ENCODE measurements at regions not wholly inside any gene's neighbourhood (a gene's known extent, or its start where the extent isn't known, plus 50 kb on each side); places are given as distances from the start of the nearest gene placed in this dataset.

GRCh38 chr7:91424371-91424770 is 160.1 kb downstream of the FZD1 start:
- TF ChIP-seq, protein P1, sequence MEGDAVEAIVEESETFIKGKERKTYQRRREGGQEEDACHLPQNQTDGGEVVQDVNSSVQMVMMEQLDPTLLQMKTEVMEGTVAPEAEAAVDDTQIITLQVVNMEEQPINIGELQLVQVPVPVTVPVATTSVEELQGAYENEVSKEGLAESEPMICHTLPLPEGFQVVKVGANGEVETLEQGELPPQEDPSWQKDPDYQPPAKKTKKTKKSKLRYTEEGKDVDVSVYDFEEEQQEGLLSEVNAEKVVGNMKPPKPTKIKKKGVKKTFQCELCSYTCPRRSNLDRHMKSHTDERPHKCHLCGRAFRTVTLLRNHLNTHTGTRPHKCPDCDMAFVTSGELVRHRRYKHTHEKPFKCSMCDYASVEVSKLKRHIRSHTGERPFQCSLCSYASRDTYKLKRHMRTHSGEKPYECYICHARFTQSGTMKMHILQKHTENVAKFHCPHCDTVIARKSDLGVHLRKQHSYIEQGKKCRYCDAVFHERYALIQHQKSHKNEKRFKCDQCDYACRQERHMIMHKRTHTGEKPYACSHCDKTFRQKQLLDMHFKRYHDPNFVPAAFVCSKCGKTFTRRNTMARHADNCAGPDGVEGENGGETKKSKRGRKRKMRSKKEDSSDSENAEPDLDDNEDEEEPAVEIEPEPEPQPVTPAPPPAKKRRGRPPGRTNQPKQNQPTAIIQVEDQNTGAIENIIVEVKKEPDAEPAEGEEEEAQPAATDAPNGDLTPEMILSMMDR (IDR thresholded peaks at IDR 0.05): no peak
- TF ChIP-seq POLR2A (IDR thresholded peaks at IDR 0.05): no peak
- no peak for TF ChIP-seq POLR2AphosphoS5 (IDR thresholded peaks at IDR 0.05)
- no peak for TF ChIP-seq EP300 (IDR thresholded peaks at IDR 0.05)

Data from gastroesophageal sphincter (tissue), 3 donors.